ENCODE measurements at regions not wholly inside any gene's neighbourhood (a gene's known extent, or its start where the extent isn't known, plus 50 kb on each side); places are given as distances from the start of the nearest gene placed in this dataset.

DNA sequence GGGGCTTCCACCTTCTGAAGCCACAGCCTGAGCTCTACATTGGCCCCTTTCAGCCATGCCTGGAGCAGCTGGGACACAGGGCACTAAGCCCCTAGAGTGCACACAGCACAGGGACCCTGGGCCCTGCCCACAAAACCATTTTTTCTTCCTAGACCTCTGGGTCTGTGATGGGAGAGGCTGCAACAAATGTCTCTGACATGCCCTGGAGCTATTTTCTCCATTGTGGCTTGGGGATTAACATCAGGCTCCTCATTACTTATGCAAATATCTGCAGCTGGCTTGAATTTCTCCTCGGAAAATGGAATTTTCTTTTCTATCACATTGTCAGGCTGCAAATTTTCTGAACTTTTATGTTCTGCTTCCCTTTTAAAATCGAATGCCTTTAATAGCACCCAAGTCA lies 795.7 kb downstream of the LTN1 start:
- TF ChIP-seq RAD21 (IDR thresholded peaks at IDR 0.05; ENCODE audit: low read depth) (no peak), TEAD4 (IDR thresholded peaks at IDR 0.05) (no peak)

Measured in Ishikawa (cell line).